ENCODE measurements at regions not wholly inside any gene's neighbourhood (a gene's known extent, or its start where the extent isn't known, plus 50 kb on each side); places are given as distances from the start of the nearest gene placed in this dataset.
"Not testable (repeated sequence)": the region's sequence is repeated elsewhere in the genome, so short reads cannot be mapped to it uniquely, and the experiment has no call there.

- no peaks in the 10 kb centered on the region for H3K4me1 ChIP-seq (ENCODE audit: insufficient read depth)
- no peak for DNase-seq (ENCODE audit: extremely low spot score)
- no peak overlapping the region for H3K27ac ChIP-seq (ENCODE audit: low read depth)
- H3K36me3 ChIP-seq (ENCODE audit: insufficient read depth): no peaks in the 10 kb centered on the region
- whole genome bisulfite sequencing: 23% methylated on average over 10 of the region's 10 CpGs
- H3K4me3 ChIP-seq (ENCODE audit: low read depth, low read length): no peak overlapping the region
Observed at GRCh38 chr10:30736685-30737232, 107.2 kb upstream of the LYZL2 start.

GRCh38 chr10:30734901-30735300, 105.3 kb upstream of the LYZL2 start:
- H3K4me1 ChIP-seq (ENCODE audit: insufficient read depth): no peaks in the 10 kb centered on the region
- WGBS: 69% methylated on average over 9 of the region's 9 CpGs
- no peak for DNase-seq (ENCODE audit: extremely low spot score)
- no peak overlapping the region for H3K4me3 ChIP-seq (ENCODE audit: low read depth, low read length)
- no peak overlapping the region for H3K27ac ChIP-seq (ENCODE audit: low read depth)
- no peaks in the 10 kb centered on the region for H3K36me3 ChIP-seq (ENCODE audit: insufficient read depth)

GRCh38 chr10:30732671-30733070, 103.1 kb upstream of the LYZL2 start:
- no peak for DNase-seq (ENCODE audit: extremely low spot score)

GRCh38 chr10:30731963-30732362, 102.4 kb upstream of the LYZL2 start:
- Histone ChIP-seq H3K4me3 (ENCODE audit: low read depth, low read length) (no peak overlapping the region), H3K4me1 (ENCODE audit: insufficient read depth) (no peaks in the 10 kb centered on the region), H3K27ac (ENCODE audit: low read depth) (no peak overlapping the region), H3K36me3 (ENCODE audit: insufficient read depth) (no peaks in the 10 kb centered on the region)
- WGBS: 96% methylated on average over 5 of the region's 5 CpGs
- no peak for DNase-seq (ENCODE audit: extremely low spot score)

More at GRCh38 chr10:30732671-30733070, 103.1 kb upstream of the LYZL2 start:
- no peaks in the 10 kb centered on the region for H3K4me1 ChIP-seq (ENCODE audit: insufficient read depth)
- 95% methylated on average over 6 of the region's 6 CpGs for WGBS
- H3K36me3 ChIP-seq (ENCODE audit: insufficient read depth): no peaks in the 10 kb centered on the region
- H3K27ac ChIP-seq (ENCODE audit: low read depth): no peak overlapping the region
- no peak overlapping the region for H3K4me3 ChIP-seq (ENCODE audit: low read depth, low read length)

- no peak for DNase-seq (ENCODE audit: extremely low spot score)
- no peaks in the 10 kb centered on the region for H3K4me1 ChIP-seq (ENCODE audit: insufficient read depth)
- H3K4me3 ChIP-seq (ENCODE audit: low read depth, low read length): no peak overlapping the region
- H3K36me3 ChIP-seq (ENCODE audit: insufficient read depth): no peaks in the 10 kb centered on the region
- 79% methylated on average over 2 of the region's 2 CpGs for WGBS
- no peak overlapping the region for H3K27ac ChIP-seq (ENCODE audit: low read depth)
Observed at GRCh38 chr10:30730306-30730705, 100.8 kb upstream of the LYZL2 start.

GRCh38 chr10:30728766-30729165, 99.2 kb upstream of the LYZL2 start:
- Histone ChIP-seq H3K4me3 (ENCODE audit: low read depth, low read length) (no peak overlapping the region), H3K36me3 (ENCODE audit: insufficient read depth) (no peaks in the 10 kb centered on the region), H3K4me1 (ENCODE audit: insufficient read depth) (no peaks in the 10 kb centered on the region), H3K27ac (ENCODE audit: low read depth) (no peak overlapping the region)
- 85% methylated on average over 4 of the region's 4 CpGs for WGBS
- DNase-seq (ENCODE audit: extremely low spot score): no peak

GRCh38 chr10:30728127-30728526, 98.6 kb upstream of the LYZL2 start:
- no peak for DNase-seq (ENCODE audit: extremely low spot score)
- H3K36me3 ChIP-seq (ENCODE audit: insufficient read depth): no peaks in the 10 kb centered on the region
- no peak overlapping the region for H3K4me3 ChIP-seq (ENCODE audit: low read depth, low read length)
- no peaks in the 10 kb centered on the region for H3K4me1 ChIP-seq (ENCODE audit: insufficient read depth)
- no peak overlapping the region for H3K27ac ChIP-seq (ENCODE audit: low read depth)
- 94% methylated on average over 5 of the region's 5 CpGs for WGBS

- 80% methylated on average over 2 of the region's 2 CpGs for WGBS
- no peaks in the 10 kb centered on the region for H3K4me1 ChIP-seq (ENCODE audit: insufficient read depth)
- H3K27ac ChIP-seq (ENCODE audit: low read depth): no peak overlapping the region
- DNase-seq (ENCODE audit: extremely low spot score): no peak
- H3K4me3 ChIP-seq (ENCODE audit: low read depth, low read length): no peak overlapping the region
- H3K36me3 ChIP-seq (ENCODE audit: insufficient read depth): no peaks in the 10 kb centered on the region
Observed at GRCh38 chr10:30727524-30727923, 98.0 kb upstream of the LYZL2 start.

- not testable (repeated sequence) for H3K4me3 ChIP-seq (ENCODE audit: low read depth, low read length); H3K4me1 ChIP-seq (ENCODE audit: insufficient read depth); H3K27ac ChIP-seq (ENCODE audit: low read depth); H3K36me3 ChIP-seq (ENCODE audit: insufficient read depth)
- DNase-seq (ENCODE audit: extremely low spot score): peak; percentile 18
- WGBS: 4% methylated on average over 19 of the region's 19 CpGs
Observed at GRCh38 chr10:30726783-30727414, 97.3 kb upstream of the LYZL2 start.

GRCh38 chr10:30725661-30726060, 96.1 kb upstream of the LYZL2 start:
- DNase-seq (ENCODE audit: extremely low spot score): no peak
- no peaks in the 10 kb centered on the region for H3K36me3 ChIP-seq (ENCODE audit: insufficient read depth)
- no peaks in the 10 kb centered on the region for H3K4me1 ChIP-seq (ENCODE audit: insufficient read depth)
- H3K27ac ChIP-seq (ENCODE audit: low read depth): no peak overlapping the region
- no peak overlapping the region for H3K4me3 ChIP-seq (ENCODE audit: low read depth, low read length)
- WGBS: 92% methylated on average over 10 of the region's 10 CpGs

- Histone ChIP-seq H3K36me3 (ENCODE audit: insufficient read depth) (no peaks in the 10 kb centered on the region), H3K4me3 (ENCODE audit: low read depth, low read length) (no peak overlapping the region), H3K27ac (ENCODE audit: low read depth) (no peak overlapping the region), H3K4me1 (ENCODE audit: insufficient read depth) (no peaks in the 10 kb centered on the region)
- no peak for DNase-seq (ENCODE audit: extremely low spot score)
- WGBS: 80% methylated on average over 9 of the region's 9 CpGs
Observed at GRCh38 chr10:30724296-30724695, 94.7 kb upstream of the LYZL2 start.

GRCh38 chr10:30722956-30723620, 93.5 kb upstream of the LYZL2 start:
- no peak overlapping the region for H3K4me3 ChIP-seq (ENCODE audit: low read depth, low read length)
- DNase-seq (ENCODE audit: extremely low spot score): no peak
- H3K27ac ChIP-seq (ENCODE audit: low read depth): no peak overlapping the region
- H3K4me1 ChIP-seq (ENCODE audit: insufficient read depth): no peaks in the 10 kb centered on the region
- 94% methylated on average over 10 of the region's 10 CpGs for WGBS
- no peaks in the 10 kb centered on the region for H3K36me3 ChIP-seq (ENCODE audit: insufficient read depth)

- DNase-seq (ENCODE audit: extremely low spot score): no peak
- 64% methylated on average over 9 of the region's 9 CpGs for WGBS
- Histone ChIP-seq H3K27ac (ENCODE audit: low read depth) (no peak overlapping the region), H3K4me1 (ENCODE audit: insufficient read depth) (no peaks in the 10 kb centered on the region), H3K4me3 (ENCODE audit: low read depth, low read length) (no peak overlapping the region), H3K36me3 (ENCODE audit: insufficient read depth) (no peaks in the 10 kb centered on the region)
Observed at GRCh38 chr10:30719832-30720231, 90.3 kb upstream of the LYZL2 start.

- H3K4me3 ChIP-seq (ENCODE audit: low read depth, low read length): no peak overlapping the region
- WGBS: 87% methylated on average over 6 of the region's 6 CpGs
- no peaks in the 10 kb centered on the region for H3K4me1 ChIP-seq (ENCODE audit: insufficient read depth)
- no peak for DNase-seq (ENCODE audit: extremely low spot score)
- no peak overlapping the region for H3K27ac ChIP-seq (ENCODE audit: low read depth)
- H3K36me3 ChIP-seq (ENCODE audit: insufficient read depth): no peaks in the 10 kb centered on the region
Observed at GRCh38 chr10:30709700-30710358, 80.3 kb upstream of the LYZL2 start.

Data from urinary bladder (tissue), 3 donors.